A549 (cell line): ENCODE measurements at regions not wholly inside any gene's neighbourhood (a gene's known extent, or its start where the extent isn't known, plus 50 kb on each side); places are given as distances from the start of the nearest gene placed in this dataset.

ENCODE experiments used
- ATAC-seq, 2 experiments: fragments of 200-7000 bp in 1 of 2; fragments of >200 bp in 1 of 2; cut with Nextera tagmentation in 1 of 2; cut with Tn5 transposase in 1 of 2; 3 replicates each; pipeline versions ENCODE4 v1.8.0 to v1.9.1; 2018 to 2020; ENCODE audit warnings: mild to moderate bottlenecking in 1 of 2, moderate library complexity in 1 of 2
- CTCF ChIA-PET: fragments of 300-600 bp; sonication (Branson Sonifier 250); formaldehyde crosslinking; extraction: SDS; loops from one replicate; lab custom pipeline; 2021; ENCODE audit warnings: antibody characterized with exemption, inconsistent platforms; lab: Yijun Ruan, JAX
- POLR2A ChIA-PET: fragments of 350-600 bp; formaldehyde crosslinking; extraction: SDS; loops from one replicate; lab custom pipeline; 2021; ENCODE audit warnings: antibody characterized with exemption, inconsistent platforms; lab: Yijun Ruan, JAX
- DNase-seq, 2 experiments: peaks; one replicate each; pipeline versions ENCODE4 v3.0.0 to v3.0.0-alpha.2; 2011 to 2016; ENCODE audit warnings: low read depth in 1 of 2, low spot score in 1 of 2
- FAIRE-seq: peaks from 2 replicates; lab custom pipeline; 2011; peaks lifted over from hg19 to GRCh38; lab: Jason Lieb, UNC
- H3K27ac ChIP-seq, 2 experiments: fragments of >200 bp; sonication (Bioruptor Twin); formaldehyde crosslinking; 3 replicates each; pipeline ENCODE4 v1.5.1; 2016 to 2017
- H3K4me1 ChIP-seq: fragments of >200 bp; sonication (Bioruptor Twin); formaldehyde crosslinking; 3 replicates; pipeline ENCODE4 v1.6.1; 2016
- H3K4me2 ChIP-seq: fragments of >200 bp; sonication (Bioruptor Twin); formaldehyde crosslinking; 3 replicates; pipeline ENCODE4 v1.6.1; 2016
- H3K4me3 ChIP-seq: fragments of >200 bp; sonication (Bioruptor Twin); formaldehyde crosslinking; 3 replicates; pipeline ENCODE4 v1.5.1; 2016
- H3K9me3 ChIP-seq: fragments of >200 bp; sonication (Bioruptor Twin); formaldehyde crosslinking; 3 replicates; pipeline ENCODE4 v1.6.1; 2016
- CBX2 ChIP-seq: fragments of 200-600 bp; sonication (generic); IDR thresholded peaks from 2 replicates; pipeline ENCODE4 v1.6.1; 2016; ENCODE audit warnings: low read depth, mild to moderate bottlenecking, borderline replicate concordance
- CBX8 ChIP-seq: fragments of 200-600 bp; sonication (generic); IDR thresholded peaks from 2 replicates; pipeline ENCODE4 v1.6.1; 2016
- EHF ChIP-seq: fragments of 250-450 bp; sonication (Bioruptor Pico); IDR thresholded peaks from 2 replicates; pipeline ENCODE4 v1.5.0; 2020; ENCODE audit warnings: mild to moderate bottlenecking
- FOSL2 ChIP-seq, 2 experiments: fragments of 450-650 bp in 1 of 2; fragments of >200 bp in 1 of 2; sonication (Bioruptor Twin) in 1 of 2; formaldehyde crosslinking; IDR thresholded peaks; 2 replicates each; pipeline versions ENCODE4 v1.5.0 to v1.6.1; 2016 to 2020; ENCODE audit warnings: mild to moderate bottlenecking in 1 of 2, moderate library complexity in 1 of 2
- GATA3 ChIP-seq: IDR thresholded peaks from 2 replicates; pipeline ENCODE4 v1.6.1; 2012; ENCODE audit warnings: borderline replicate concordance
- HMGXB4 ChIP-seq: fragments of 250-450 bp; sonication (Bioruptor Pico); IDR thresholded peaks from 2 replicates; pipeline ENCODE4 v1.5.0; 2021; ENCODE audit warnings: mild to moderate bottlenecking, moderate library complexity, borderline replicate concordance
- HOXB5 ChIP-seq: fragments of 250-450 bp; sonication (Bioruptor Pico); IDR thresholded peaks from 2 replicates; pipeline ENCODE4 v1.5.0; 2020; ENCODE audit warnings: mild to moderate bottlenecking, moderate library complexity
- KDM1A ChIP-seq: fragments of 200-600 bp; sonication (generic); IDR thresholded peaks from 2 replicates; pipeline ENCODE4 v1.6.1; 2016; ENCODE audit warnings: low read depth, mild to moderate bottlenecking
- KDM5A ChIP-seq: fragments of 200-600 bp; sonication (generic); IDR thresholded peaks from 2 replicates; pipeline ENCODE4 v1.6.1; 2016; ENCODE audit warnings: antibody characterized with exemption, mild to moderate bottlenecking
- MYC ChIP-seq: IDR thresholded peaks from 2 replicates; pipeline ENCODE4 v1.6.1; 2012; ENCODE audit warnings: mild to moderate bottlenecking, inconsistent platforms, low read length, improper control_type of control experiment, borderline replicate concordance
- NPAS2 ChIP-seq: fragments of 250-450 bp; sonication (Bioruptor Pico); IDR thresholded peaks from 2 replicates; pipeline ENCODE4 v1.8.0; 2022; ENCODE audit warnings: mild to moderate bottlenecking, moderate library complexity, borderline replicate concordance
- NR3C1 ChIP-seq: fragments of >200 bp; sonication (Bioruptor Twin); formaldehyde crosslinking; IDR thresholded peaks from 3 replicates; pipeline ENCODE4 v1.6.1; 2017
- RCOR1 ChIP-seq: fragments of 150-350 bp; IDR thresholded peaks from 2 replicates; pipeline ENCODE4 v1.6.1; 2014; ENCODE audit warnings: antibody characterized with exemption, low read length, low read depth
- REST ChIP-seq: fragments of 200-600 bp; sonication (generic); IDR thresholded peaks from 2 replicates; pipeline ENCODE4 v1.6.1; 2016; ENCODE audit warnings: antibody characterized with exemption, mild to moderate bottlenecking, moderate library complexity
- TFCP2L1 ChIP-seq: fragments of 250-450 bp; sonication (Bioruptor Pico); IDR thresholded peaks from 2 replicates; pipeline ENCODE4 v1.5.0; 2021; ENCODE audit warnings: mild to moderate bottlenecking
- ZSCAN20 ChIP-seq: fragments of 250-450 bp; sonication (Bioruptor Pico); IDR thresholded peaks from 2 replicates; pipeline ENCODE4 v1.8.0; 2022; ENCODE audit warnings: mild to moderate bottlenecking, moderate library complexity
- WGBS: methylation state at CpG from one replicate; pipeline ENCODE4 v1.1.6; 2017; ENCODE audit errors: missing lambda C conversion rate; 5-methylcytosine and 5-hydroxymethylcytosine counted together
- TF ChIP-seq, protein P1 (sequence below): fragments of 250-450 bp; sonication (Bioruptor Pico); IDR thresholded peaks from 2 replicates; pipeline ENCODE4 v1.5.0; 2020; ENCODE audit warnings: low read depth, mild to moderate bottlenecking, moderate library complexity
- TF ChIP-seq, protein P2 (sequence below): fragments of >200 bp; sonication (Bioruptor Twin); formaldehyde crosslinking; IDR thresholded peaks from 3 replicates; pipeline ENCODE4 v1.5.1; 2016

- DNase-seq (no peak), ATAC-seq (no peak), FAIRE-seq (no peak)
- no peaks in the 10 kb centered on the region for H3K4me1 ChIP-seq
- TF ChIP-seq TFCP2L1, result no peak
- TF ChIP-seq MYC, result no peak
- WGBS, result 26% methylated on average over 20 of the region's 20 CpGs
- ChIA-PET POLR2A (no interaction called here), CTCF (no interaction called here)
- H3K4me2 ChIP-seq, result no peak overlapping the region
- H3K4me3 ChIP-seq, result no peak overlapping the region
- no peak overlapping the region for H3K27ac ChIP-seq
- peaks cover 6% of the 10 kb centered on the region; the same call in 1 of the 3 replicates for H3K9me3 ChIP-seq
These were observed 521.0 kb downstream of the SOX11 start for GRCh38 chr2:6213056-6213780.

- FAIRE-seq, result no peak
- TF ChIP-seq RCOR1, result no peak
- TF ChIP-seq, protein P1, sequence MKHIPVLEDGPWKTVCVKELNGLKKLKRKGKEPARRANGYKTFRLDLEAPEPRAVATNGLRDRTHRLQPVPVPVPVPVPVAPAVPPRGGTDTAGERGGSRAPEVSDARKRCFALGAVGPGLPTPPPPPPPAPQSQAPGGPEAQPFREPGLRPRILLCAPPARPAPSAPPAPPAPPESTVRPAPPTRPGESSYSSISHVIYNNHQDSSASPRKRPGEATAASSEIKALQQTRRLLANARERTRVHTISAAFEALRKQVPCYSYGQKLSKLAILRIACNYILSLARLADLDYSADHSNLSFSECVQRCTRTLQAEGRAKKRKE (CRISPR knock-in tag), result no peak
- TF ChIP-seq CBX2, result no peak
- no peak for TF ChIP-seq NPAS2 (CRISPR knock-in tag)
- TF ChIP-seq, protein P2, sequence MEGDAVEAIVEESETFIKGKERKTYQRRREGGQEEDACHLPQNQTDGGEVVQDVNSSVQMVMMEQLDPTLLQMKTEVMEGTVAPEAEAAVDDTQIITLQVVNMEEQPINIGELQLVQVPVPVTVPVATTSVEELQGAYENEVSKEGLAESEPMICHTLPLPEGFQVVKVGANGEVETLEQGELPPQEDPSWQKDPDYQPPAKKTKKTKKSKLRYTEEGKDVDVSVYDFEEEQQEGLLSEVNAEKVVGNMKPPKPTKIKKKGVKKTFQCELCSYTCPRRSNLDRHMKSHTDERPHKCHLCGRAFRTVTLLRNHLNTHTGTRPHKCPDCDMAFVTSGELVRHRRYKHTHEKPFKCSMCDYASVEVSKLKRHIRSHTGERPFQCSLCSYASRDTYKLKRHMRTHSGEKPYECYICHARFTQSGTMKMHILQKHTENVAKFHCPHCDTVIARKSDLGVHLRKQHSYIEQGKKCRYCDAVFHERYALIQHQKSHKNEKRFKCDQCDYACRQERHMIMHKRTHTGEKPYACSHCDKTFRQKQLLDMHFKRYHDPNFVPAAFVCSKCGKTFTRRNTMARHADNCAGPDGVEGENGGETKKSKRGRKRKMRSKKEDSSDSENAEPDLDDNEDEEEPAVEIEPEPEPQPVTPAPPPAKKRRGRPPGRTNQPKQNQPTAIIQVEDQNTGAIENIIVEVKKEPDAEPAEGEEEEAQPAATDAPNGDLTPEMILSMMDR, result no peak
- TF ChIP-seq ZSCAN20 (CRISPR knock-in tag), result no peak
- TF ChIP-seq NR3C1, result no peak
- TF ChIP-seq HMGXB4 (CRISPR knock-in tag), result no peak
- no peak for TF ChIP-seq KDM5A
- no peak for TF ChIP-seq GATA3
- TF ChIP-seq FOSL2 (IDR thresholded peaks at IDR 0.05), result no peak
- no peak for TF ChIP-seq FOSL2 (CRISPR knock-in tag; IDR thresholded peaks at IDR 0.05)
- no peak for TF ChIP-seq REST
- no peak for TF ChIP-seq EHF (CRISPR knock-in tag)
- TF ChIP-seq CBX8, result no peak
- TF ChIP-seq HOXB5 (CRISPR knock-in tag), result no peak
- no peak for TF ChIP-seq KDM1A
- no peak overlapping the region for H3K27ac ChIP-seq
- CTCF ChIA-PET, result no interaction called here
- peak in 1 of 2 experiments; percentile 17 for DNase-seq
- POLR2A ChIA-PET, result no interaction called here
- H3K9me3 ChIP-seq, result peaks cover 9% of the 10 kb centered on the region; the same call in 2 of the 3 replicates
- H3K4me1 ChIP-seq, result no peaks in the 10 kb centered on the region
- WGBS, result 10% methylated on average over 6 of the region's 6 CpGs
- no peak overlapping the region for H3K4me3 ChIP-seq
- H3K4me2 ChIP-seq, result no peak overlapping the region
- ATAC-seq, result peak; percentile 34 to 63; a peak in 3 of 6 replicates
These were observed 522.3 kb downstream of the SOX11 start for GRCh38 chr2:6214471-6214870.
